HepG2 (cell line): ENCODE measurements at regions not wholly inside any gene's neighbourhood (a gene's known extent, or its start where the extent isn't known, plus 50 kb on each side); places are given as distances from the start of the nearest gene placed in this dataset.
"Not testable (repeated sequence)": the region's sequence is repeated elsewhere in the genome, so short reads cannot be mapped to it uniquely, and the experiment has no call there.

ENCODE experiments used
- CREB3 ChIP-seq: sonication (generic); formaldehyde crosslinking; IDR thresholded peaks from 2 replicates; pipeline ENCODE4 v1.5.0; 2020; ENCODE audit warnings: missing genetic modification reagents
- DR1 ChIP-seq: sonication (generic); formaldehyde crosslinking; IDR thresholded peaks from 2 replicates; pipeline ENCODE4 v1.8.0; 2021; ENCODE audit warnings: mild to moderate bottlenecking, missing genetic modification reagents, inconsistent platforms
- EED ChIP-seq: sonication (generic); formaldehyde crosslinking; IDR thresholded peaks from 2 replicates; pipeline ENCODE4 v1.5.0; 2020; ENCODE audit warnings: mild to moderate bottlenecking, missing genetic modification reagents
- FOXK1 ChIP-seq: sonication (generic); formaldehyde crosslinking; IDR thresholded peaks from 2 replicates; pipeline ENCODE4 v1.4.0; 2020; ENCODE audit warnings: low read depth, missing genetic modification reagents, borderline replicate concordance
- HDAC2 ChIP-seq: sonication (generic); formaldehyde crosslinking; IDR thresholded peaks from 2 replicates; pipeline ENCODE4 v1.4.0; 2020; ENCODE audit warnings: missing genetic modification reagents
- HDAC6 ChIP-seq: fragments of 200-600 bp; sonication (generic); IDR thresholded peaks from 2 replicates; pipeline ENCODE4 v1.7.0; 2017; ENCODE audit warnings: mild to moderate bottlenecking, antibody characterized with exemption, low read length, low read depth
- HMG20B ChIP-seq: conservative IDR thresholded peaks from 2 replicates; pipeline ENCODE4 v1.6.1; 2016; ENCODE audit warnings: missing genetic modification reagents, missing compliant biosample characterization
- KIAA2018 ChIP-seq: sonication (generic); formaldehyde crosslinking; IDR thresholded peaks from 2 replicates; pipeline ENCODE4 v1.5.0; 2020; ENCODE audit warnings: mild to moderate bottlenecking, missing genetic modification reagents, borderline replicate concordance
- MXI1 ChIP-seq: IDR thresholded peaks from 3 replicates; pipeline ENCODE4 v1.6.1; 2012; ENCODE audit warnings: low read depth, low read length, inconsistent platforms, borderline replicate concordance
- NCOA2 ChIP-seq: sonication (generic); formaldehyde crosslinking; IDR thresholded peaks from 2 replicates; pipeline ENCODE4 v1.8.0; 2022; ENCODE audit warnings: inconsistent platforms
- SMC3 ChIP-seq: IDR thresholded peaks from 2 replicates; pipeline ENCODE4 v1.6.1; 2011; ENCODE audit warnings: low read length, improper control_type of control experiment
- ZNF7 ChIP-seq: IDR thresholded peaks from 2 replicates; pipeline ENCODE4 v1.6.1; 2016; ENCODE audit warnings: missing biosample characterization, missing genetic modification reagents

GRCh38 chr7:63694296-63694695 lies 304.4 kb upstream of the ZNF722 start:
- not testable (repeated sequence) for TF ChIP-seq SMC3; KIAA2018 (CRISPR knock-in tag); MXI1; HMG20B (CRISPR knock-in tag); FOXK1 (CRISPR knock-in tag); HDAC6; DR1 (CRISPR knock-in tag); HDAC2 (CRISPR knock-in tag); EED; ZNF7 (CRISPR knock-in tag); NCOA2 (CRISPR knock-in tag); CREB3 (CRISPR knock-in tag)
